ENCODE measurements at regions not wholly inside any gene's neighbourhood (a gene's known extent, or its start where the extent isn't known, plus 50 kb on each side); places are given as distances from the start of the nearest gene placed in this dataset.

GRCh38 chr3:110106805-110107204 lies 769.5 kb upstream of the DPPA4 start:
- Histone ChIP-seq H2AFZ (ENCODE audit: low read length) (no peak overlapping the region), H3K4me3 (ENCODE audit: low read length) (no peak overlapping the region), H4K20me1 (ENCODE audit: low read length) (no peaks in the 10 kb centered on the region), H3F3A (ENCODE audit: low read length, unreplicated experiment) (no peaks in the 10 kb centered on the region), H3K9ac (ENCODE audit: low read length) (no peak overlapping the region), H3K4me1 (ENCODE audit: insufficient read depth, low read length) (no peaks in the 10 kb centered on the region), H3K9me3 (ENCODE audit: low read length) (no peaks in the 10 kb centered on the region), H3K27ac (ENCODE audit: low read length) (no peak overlapping the region), H3K27me3 (ENCODE audit: low read length) (no peaks in the 10 kb centered on the region), H3K9me2 (replicated peaks; ENCODE audit: low read length) (0 out of 2 replicates have a peak, but pooled peaks cover 7% of the 10 kb centered on the region), H3K36me3 (ENCODE audit: low read depth, low read length) (no peaks in the 10 kb centered on the region), H3K4me2 (ENCODE audit: low read length) (no peak overlapping the region), H3K79me2 (ENCODE audit: low read length) (no peaks in the 10 kb centered on the region)
- ChIA-PET CTCF (no interaction called here), POLR2A (ENCODE audit: unreplicated experiment) (no interaction called here)
- TF ChIP-seq, protein P1, sequence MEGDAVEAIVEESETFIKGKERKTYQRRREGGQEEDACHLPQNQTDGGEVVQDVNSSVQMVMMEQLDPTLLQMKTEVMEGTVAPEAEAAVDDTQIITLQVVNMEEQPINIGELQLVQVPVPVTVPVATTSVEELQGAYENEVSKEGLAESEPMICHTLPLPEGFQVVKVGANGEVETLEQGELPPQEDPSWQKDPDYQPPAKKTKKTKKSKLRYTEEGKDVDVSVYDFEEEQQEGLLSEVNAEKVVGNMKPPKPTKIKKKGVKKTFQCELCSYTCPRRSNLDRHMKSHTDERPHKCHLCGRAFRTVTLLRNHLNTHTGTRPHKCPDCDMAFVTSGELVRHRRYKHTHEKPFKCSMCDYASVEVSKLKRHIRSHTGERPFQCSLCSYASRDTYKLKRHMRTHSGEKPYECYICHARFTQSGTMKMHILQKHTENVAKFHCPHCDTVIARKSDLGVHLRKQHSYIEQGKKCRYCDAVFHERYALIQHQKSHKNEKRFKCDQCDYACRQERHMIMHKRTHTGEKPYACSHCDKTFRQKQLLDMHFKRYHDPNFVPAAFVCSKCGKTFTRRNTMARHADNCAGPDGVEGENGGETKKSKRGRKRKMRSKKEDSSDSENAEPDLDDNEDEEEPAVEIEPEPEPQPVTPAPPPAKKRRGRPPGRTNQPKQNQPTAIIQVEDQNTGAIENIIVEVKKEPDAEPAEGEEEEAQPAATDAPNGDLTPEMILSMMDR (conservative IDR thresholded peaks at IDR 0.05; ENCODE audit: low read depth, low read length) = no peak
- TF ChIP-seq EZH2phosphoT487 (IDR thresholded peaks at IDR 0.05; ENCODE audit: borderline replicate concordance, low read length) (no peak), EZH2 (IDR thresholded peaks at IDR 0.05; ENCODE audit: low read length, unreplicated experiment) (no peak)
- intact Hi-C loops (cut with micrococcal nuclease) = no loop called here
- no TSS peak for BruUV-seq (replicated peaks)
- DNase-seq (no peak), ATAC-seq (no peak)

GRCh38 chr3:110123946-110124345 lies 786.6 kb upstream of the DPPA4 start:
- Histone ChIP-seq H3K36me3 (ENCODE audit: low read depth, low read length) (no peaks in the 10 kb centered on the region), H3K79me2 (ENCODE audit: low read length) (no peaks in the 10 kb centered on the region), H2AFZ (ENCODE audit: low read length) (no peak overlapping the region), H3K9me2 (replicated peaks; ENCODE audit: low read length) (no peaks in the 10 kb centered on the region), H4K20me1 (ENCODE audit: low read length) (no peaks in the 10 kb centered on the region), H3K4me3 (ENCODE audit: low read length) (no peak overlapping the region), H3K4me2 (ENCODE audit: low read length) (no peak overlapping the region), H3K4me1 (ENCODE audit: insufficient read depth, low read length) (no peaks in the 10 kb centered on the region), H3K9me3 (ENCODE audit: low read length) (no peaks in the 10 kb centered on the region), H3K9ac (ENCODE audit: low read length) (no peak overlapping the region), H3K27ac (ENCODE audit: low read length) (no peak overlapping the region), H3K27me3 (ENCODE audit: low read length) (no peaks in the 10 kb centered on the region), H3F3A (ENCODE audit: low read length, unreplicated experiment) (no peaks in the 10 kb centered on the region)
- no peak for TF ChIP-seq EZH2 (IDR thresholded peaks at IDR 0.05; ENCODE audit: low read length, unreplicated experiment)
- no peak for TF ChIP-seq EZH2phosphoT487 (IDR thresholded peaks at IDR 0.05; ENCODE audit: borderline replicate concordance, low read length)
- TF ChIP-seq, protein P1 (conservative IDR thresholded peaks at IDR 0.05; ENCODE audit: low read depth, low read length) = no peak
- ChIA-PET POLR2A (ENCODE audit: unreplicated experiment) (no interaction called here), CTCF (no interaction called here)
- BruUV-seq (replicated peaks) = no TSS peak
- no peak for DNase-seq
- ATAC-seq = no peak
- intact Hi-C loops (cut with micrococcal nuclease) = no loop called here

DNA sequence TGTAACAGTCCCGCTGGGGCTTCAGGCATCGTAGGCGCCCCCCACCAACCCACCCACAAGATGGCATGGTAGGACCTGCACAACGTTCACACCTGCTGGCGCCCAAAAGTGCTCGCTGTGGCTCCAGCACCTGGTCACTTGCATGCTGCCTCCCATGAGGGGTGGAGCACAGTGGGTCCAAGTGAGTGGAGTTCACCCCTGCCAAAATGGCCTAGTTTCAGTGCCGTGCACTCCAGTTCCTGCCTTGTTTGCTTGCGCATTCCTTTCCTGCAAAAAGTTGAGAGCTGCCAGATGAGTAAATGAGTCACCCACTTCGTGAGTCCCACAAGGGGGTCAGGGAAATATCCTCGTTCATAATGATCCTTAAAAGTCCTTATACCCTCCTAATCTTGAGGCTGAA lies 788.7 kb upstream of the DPPA4 start:
- Histone ChIP-seq H3K36me3 (ENCODE audit: low read depth, low read length) (no peaks in the 10 kb centered on the region), H4K20me1 (ENCODE audit: low read length) (no peaks in the 10 kb centered on the region), H3K4me3 (ENCODE audit: low read length) (no peak overlapping the region), H3K27me3 (ENCODE audit: low read length) (no peaks in the 10 kb centered on the region), H2AFZ (ENCODE audit: low read length) (no peak overlapping the region), H3K4me2 (ENCODE audit: low read length) (no peak overlapping the region), H3F3A (ENCODE audit: low read length, unreplicated experiment) (no peaks in the 10 kb centered on the region), H3K9me2 (replicated peaks; ENCODE audit: low read length) (no peaks in the 10 kb centered on the region), H3K4me1 (ENCODE audit: insufficient read depth, low read length) (no peaks in the 10 kb centered on the region), H3K9me3 (ENCODE audit: low read length) (no peaks in the 10 kb centered on the region), H3K79me2 (ENCODE audit: low read length) (no peaks in the 10 kb centered on the region), H3K27ac (ENCODE audit: low read length) (no peak overlapping the region), H3K9ac (ENCODE audit: low read length) (no peak overlapping the region)
- intact Hi-C loops (cut with micrococcal nuclease) = no loop called here
- ChIA-PET POLR2A (ENCODE audit: unreplicated experiment) (no interaction called here), CTCF (no interaction called here)
- BruUV-seq (replicated peaks) = no TSS peak
- ATAC-seq (no peak), DNase-seq (peak; percentile 13)
- TF ChIP-seq EZH2 (IDR thresholded peaks at IDR 0.05; ENCODE audit: low read length, unreplicated experiment) (no peak), EZH2phosphoT487 (IDR thresholded peaks at IDR 0.05; ENCODE audit: borderline replicate concordance, low read length) (no peak)
- TF ChIP-seq, protein P1 (conservative IDR thresholded peaks at IDR 0.05; ENCODE audit: low read depth, low read length) = no peak

Measured in PC-3 (cell line).